AG08395 (cell line): ENCODE measurements at regions not wholly inside any gene's neighbourhood (a gene's known extent, or its start where the extent isn't known, plus 50 kb on each side); places are given as distances from the start of the nearest gene placed in this dataset.
"Not testable (repeated sequence)": the region's sequence is repeated elsewhere in the genome, so short reads cannot be mapped to it uniquely, and the experiment has no call there.

Source experiments
- DNase-seq: peaks from one replicate; pipeline ENCODE4 v3.0.0; 2012; ENCODE audit warnings: mixed read lengths, low spot score

DNA sequence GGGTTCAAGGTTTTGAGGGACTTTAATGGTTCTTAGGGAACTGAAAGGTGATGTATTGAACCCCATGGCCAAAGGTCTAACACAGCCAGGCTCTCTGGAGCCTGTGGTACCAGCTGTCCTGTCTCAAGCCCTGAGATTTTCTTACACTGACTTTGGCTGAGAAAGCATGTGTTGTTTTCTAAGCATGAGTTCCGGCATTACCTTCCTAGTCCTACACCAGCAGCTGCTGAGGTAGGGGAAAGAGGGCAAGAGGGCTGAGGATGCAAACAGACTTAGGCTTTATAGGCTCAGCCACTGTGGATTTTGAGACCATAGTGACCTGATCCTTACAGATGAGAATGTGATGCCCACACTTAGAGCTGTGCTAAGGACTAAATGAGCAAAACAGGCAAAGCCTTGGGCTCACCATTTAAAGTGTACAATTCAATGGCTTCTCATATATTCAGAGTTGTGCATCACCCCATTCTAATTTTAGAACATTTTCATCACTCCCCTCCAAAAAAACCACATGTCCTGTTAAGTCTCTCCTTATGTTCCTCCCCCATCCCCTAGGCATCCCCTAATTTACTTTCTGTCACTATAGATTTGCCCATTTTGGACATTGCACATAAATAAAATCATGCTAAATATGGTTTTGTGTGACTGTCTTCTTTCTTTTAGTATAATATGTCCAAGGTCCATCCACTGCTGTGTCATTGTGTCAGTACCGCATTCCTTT, 99.7 kb upstream of the OTOS start:
- no peak for DNase-seq

DNA sequence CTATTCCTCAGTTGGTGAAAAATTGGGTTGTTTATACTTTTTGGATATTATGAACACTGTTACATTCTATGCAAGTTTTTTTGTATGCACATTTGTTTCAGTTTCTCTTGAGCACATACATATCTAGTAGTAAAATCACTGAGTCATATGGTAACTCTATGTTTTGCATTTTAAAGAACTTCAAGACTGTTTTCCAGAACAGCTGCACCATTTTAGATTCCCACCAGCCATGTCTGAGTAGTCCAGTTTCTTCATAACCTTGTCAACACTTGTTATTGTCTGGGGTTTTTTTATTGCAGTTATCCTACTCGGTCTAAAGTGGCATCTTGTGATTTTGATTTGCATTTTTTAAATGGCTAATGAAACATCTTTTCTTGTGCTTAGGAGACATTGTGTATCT, 100.3 kb upstream of the OTOS start:
- DNase-seq = no peak

DNA sequence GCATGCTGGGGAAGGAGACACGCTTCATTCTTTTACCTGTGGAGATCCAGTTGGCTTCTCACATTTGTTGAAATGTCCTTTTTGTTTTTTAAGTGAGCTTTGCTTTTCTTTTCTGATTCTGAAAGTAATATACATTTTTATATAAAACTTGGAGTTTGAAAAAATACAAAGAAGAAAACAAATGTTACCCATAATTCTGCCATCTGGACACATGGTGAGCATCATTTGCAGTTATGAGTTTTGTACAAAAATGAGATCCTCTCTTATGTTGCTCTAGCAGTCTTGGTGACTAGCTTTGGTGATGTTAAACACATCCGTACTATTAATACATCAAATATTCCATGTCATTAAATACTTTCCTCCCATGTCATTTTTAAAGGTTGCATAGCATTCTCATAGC, 101.1 kb upstream of the OTOS start:
- DNase-seq = no peak

DNA sequence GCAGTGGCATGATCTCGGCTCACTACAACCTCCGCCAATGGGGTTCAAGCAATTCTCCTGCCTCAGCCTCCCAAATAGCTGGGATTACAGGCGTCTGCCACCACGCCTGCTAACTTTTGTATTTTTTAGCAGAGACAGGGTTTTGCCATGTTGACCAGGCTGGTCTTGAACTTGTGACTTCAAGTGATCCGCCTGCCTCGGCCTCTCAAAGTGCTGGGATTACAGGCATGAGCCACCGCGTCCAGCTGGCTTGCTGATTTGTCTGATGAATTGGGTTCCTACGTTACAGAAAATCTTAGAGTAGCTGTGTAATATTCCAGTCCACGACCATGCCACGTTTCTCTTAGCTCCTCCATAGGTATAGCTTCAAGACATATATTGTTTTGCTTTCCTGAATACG, 102.6 kb upstream of the OTOS start:
- not testable (repeated sequence) for DNase-seq

DNA sequence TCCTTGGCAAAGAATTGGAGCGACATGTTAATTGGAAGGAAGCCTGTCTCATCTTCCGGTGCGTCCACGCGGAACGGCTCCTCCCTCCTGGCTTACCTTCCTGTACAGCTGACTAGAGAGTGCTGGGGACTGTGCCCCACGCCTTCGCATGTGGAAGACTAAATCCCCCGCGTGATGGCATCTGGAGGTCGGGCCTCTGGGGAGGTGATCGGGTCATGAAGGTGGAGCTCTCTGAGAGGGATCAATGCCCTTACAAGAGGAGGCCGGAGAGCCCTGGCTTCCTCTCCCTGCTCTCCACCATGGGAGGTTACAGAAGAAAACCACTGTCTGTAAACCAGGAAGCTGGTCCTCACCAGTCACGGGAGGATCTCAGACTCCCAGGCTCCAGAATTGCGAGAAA, 104.1 kb upstream of the OTOS start:
- no peak for DNase-seq

DNA sequence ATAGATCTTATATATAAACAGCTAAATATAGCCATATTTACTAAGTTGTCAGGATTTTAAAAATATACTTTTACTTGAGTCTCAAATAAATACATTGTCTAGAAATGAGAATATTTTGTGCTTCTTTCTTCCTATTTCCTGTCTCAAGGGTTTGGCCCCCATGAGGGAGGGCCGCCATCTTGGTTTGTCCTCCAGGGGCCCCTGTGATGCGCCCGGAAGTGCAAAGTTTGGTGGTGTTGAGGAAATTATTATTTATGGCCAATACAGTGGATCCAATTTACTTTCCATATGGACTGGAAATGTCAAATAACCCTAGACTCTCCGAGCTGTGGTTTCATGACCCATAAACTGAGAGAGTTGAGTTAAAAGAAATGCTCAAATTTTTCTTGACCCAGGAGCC, 104.7 kb upstream of the OTOS start:
- DNase-seq = no peak

DNA sequence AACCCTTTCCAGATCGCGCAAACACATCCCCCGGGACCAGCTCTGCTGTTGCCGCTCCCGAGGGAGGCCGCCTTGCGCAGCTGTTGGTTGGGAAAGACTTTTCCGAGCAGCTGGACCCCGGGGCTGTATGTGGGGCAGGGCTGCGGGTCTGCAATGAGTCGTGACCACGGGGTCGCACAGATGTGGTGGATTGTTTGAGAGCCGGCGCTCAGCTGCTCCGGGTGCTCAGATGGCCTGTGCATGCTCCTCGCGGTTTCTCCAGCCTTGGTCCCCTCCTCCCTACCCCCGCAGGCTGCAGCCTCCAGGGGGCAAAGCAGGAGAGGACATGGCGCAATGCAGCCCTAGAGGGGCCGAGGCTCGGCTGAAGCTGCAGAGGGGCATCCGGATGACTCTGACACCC, 105.2 kb upstream of the OTOS start:
- DNase-seq = no peak

DNA sequence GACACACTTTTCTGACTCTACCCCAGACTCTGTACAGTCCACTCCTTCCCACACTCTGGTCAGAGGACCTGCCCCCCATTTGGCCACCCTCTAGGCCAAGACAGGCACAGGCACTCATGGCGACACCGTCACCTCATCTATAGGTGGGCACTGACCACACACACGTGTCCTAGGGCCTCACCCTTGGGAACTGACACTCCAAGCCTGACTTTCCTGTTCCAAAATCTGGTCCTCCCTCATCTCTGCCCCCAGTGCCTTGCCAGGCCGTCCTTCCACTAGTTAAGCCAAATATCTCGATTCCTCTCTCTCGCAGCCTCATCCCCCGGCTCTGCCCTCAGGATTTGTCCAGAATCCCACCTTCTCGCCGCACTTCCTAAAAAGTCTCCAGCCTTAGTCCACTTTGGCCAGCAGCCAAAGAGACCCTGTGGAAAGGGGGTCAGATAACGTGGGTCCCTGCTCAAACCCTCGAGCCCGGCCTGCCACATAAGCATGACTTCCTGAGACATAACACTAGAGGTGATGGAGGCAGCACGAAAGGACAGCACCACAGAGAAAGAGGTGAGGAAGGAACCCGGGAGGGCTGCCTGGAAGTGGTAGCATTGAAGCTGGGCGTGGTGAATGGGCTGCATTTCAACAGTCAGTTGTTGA, 105.8 kb upstream of the OTOS start:
- no peak for DNase-seq

DNA sequence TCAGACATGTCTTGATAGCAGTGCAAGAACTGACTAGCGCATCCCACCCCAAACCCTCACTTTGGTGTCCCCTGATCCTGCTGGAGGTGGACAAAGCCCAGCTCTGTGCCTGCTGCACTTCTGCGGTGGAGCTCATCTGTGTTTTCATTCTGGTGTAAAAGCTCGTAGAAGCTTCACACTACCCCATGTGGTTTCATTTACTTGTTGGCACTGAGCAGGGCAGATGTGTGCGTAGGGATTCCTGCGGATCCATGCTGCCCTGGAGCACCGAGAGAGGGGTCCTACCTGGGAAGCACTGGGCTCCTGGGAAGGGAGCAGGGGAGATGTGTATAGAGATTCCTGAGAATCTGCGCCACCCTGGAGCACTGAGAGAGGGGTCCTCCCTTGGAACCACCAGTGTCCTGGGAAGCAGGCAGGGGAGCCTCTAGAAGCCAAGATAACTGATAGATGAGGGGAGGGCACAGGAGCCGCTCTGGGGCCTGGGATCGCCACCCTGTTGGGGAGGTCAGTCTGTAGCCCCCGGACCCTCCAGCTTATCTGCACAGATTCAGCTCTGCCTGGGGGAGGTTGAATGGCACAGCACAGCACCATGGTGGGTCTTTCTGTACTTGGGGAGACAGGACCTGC, 106.9 kb upstream of the OTOS start:
- peak; percentile 33 for DNase-seq

DNA sequence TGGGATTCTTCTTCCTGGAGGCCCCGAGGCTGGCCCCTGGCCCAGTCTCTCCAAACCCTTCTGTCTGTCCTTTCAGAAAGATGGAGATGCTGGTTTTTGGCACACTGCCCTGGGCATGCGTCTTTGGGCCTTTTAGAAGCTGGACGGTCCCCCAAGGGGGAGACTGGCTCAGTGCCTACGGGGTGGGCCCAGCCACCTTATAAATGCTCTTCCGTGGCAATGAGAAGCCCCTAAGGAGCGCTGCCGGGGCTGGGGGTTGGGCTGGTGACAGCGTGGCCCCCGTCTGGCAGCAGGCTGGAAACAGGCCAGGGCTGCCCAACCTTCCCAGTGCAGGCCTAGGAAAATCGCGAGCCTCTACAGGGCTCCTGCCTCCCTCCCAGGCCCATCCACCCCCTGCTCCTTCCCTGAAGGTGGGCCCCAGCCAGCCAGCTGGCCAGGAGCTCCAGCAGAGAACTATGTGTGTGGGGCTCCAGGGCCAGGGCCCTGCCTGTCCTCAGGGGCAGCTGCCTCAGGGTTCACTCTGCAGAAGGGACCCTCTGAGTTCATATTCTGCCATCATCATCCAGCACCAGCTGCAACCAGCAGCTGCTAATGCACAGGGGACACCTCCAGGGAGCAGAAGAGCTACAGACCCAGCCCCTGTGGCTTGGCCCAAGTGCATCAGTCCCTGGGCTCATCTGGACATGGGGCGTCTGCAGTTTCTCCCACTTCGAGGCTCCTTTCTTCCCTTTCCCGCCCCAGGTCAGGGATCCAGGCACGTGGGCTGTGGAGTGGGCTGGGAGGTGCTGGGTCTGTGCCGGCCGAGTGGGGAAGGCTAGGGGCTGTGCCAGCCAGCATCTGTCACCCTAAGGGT, 107.6 kb upstream of the OTOS start:
- no peak for DNase-seq

DNA sequence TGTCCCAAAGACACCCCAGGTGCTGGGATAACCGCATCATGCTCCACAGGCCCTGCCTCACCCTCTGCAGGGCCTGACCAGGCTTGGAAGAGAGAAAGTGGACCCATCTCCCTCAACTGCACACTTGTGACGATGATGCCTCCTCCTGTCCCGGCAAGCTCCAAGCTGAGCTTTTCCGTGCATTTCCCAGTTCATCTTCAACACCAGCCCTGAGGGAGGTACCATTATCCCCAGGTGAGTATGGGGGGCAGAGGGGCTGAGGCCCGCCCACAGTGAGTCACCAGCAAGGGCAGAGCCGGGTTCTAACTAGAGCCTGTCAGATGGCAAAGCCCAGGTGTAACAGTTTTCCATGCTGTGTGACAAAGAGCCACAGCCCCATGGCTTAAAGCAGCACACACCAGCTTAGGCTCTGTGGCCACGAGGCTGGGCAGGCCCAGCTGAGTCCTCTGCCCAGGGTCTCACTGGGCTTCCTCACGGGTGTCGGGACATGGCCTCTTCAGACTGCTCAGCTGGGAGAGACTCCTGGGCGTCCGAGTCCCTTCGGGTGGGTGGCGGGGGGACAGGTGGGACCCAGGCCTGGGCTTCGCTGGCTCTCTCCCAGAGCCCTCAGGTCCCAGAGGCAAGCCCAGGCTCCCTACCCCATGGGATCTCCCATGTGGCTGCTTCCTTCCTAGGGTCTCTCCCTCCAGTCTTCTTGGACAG, 108.4 kb upstream of the OTOS start:
- DNase-seq = no peak

DNA sequence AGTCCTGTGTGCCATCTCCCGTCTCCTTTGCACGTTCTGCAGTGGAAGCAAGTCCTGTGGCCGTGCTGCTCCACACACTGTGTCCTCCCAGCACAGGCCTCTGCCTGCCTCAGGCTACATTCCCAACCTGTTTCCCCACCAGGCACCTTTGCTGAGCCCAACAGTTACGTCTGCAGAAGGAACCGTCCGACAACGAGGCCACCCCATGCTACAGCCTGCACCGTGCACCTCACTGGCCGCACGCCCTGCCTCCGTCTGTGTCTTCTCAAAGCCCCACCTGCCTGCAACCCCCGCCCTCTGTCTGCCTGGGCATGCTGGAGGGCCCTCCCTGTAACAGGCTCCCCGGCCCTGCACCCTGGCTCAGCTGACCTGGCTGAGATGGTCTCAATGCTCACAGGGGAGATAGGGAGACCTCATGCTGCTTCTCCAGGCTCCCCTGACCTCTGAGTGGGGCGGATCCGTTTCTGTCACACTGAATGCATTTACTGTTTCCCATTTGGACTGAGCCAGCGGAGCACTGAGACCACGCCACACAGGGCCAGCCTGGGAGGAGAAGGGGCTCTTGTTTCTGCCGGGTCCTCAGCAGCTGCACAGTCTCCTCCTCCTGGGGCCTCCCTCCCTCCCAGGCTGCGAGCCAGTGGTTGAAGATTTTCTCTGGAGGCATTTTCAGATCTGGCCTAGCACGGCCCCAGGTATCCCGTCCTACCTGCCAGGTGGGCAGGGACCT, 109.1 kb upstream of the OTOS start:
- no peak for DNase-seq

DNA sequence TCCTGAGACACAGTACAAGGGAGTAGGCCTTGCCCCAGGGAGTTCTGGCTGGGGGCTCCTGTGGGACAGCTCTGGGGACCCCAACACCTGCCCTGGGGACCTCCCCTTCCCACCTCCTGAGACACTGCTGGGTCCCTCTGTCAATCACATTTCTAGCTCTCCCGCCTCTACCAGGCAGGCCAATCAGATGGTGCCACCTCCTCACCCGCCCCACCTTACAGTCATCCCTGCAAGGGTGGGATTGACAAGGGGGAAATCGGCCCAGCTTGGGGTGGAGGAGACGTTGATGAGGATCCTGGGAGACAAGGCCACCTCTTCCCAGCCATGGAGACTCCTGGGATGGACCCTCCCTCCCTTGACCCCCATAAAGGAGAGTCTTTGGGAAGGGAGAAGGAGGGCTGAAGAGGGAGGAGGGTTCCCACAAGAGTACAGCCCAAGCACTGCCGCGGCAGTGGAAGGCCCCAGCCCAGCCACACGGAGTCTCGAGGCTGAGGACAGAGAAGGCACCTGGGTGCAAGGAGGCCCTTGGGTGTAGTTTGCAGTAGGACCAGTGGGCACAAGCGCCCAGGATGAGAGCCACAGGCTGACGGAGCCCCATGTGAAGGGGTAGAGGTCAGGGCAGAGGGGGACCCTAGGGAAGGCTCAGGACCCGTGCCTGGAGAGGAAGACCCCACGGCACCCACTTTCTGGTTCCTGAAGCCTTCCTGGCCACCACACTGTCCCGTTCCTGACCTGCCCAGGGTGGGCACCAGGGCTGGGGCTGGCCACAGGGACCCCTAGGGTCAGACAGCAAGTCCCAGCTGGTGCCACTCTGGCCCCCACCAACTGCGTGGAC, 109.9 kb upstream of the OTOS start:
- DNase-seq = no peak

DNA sequence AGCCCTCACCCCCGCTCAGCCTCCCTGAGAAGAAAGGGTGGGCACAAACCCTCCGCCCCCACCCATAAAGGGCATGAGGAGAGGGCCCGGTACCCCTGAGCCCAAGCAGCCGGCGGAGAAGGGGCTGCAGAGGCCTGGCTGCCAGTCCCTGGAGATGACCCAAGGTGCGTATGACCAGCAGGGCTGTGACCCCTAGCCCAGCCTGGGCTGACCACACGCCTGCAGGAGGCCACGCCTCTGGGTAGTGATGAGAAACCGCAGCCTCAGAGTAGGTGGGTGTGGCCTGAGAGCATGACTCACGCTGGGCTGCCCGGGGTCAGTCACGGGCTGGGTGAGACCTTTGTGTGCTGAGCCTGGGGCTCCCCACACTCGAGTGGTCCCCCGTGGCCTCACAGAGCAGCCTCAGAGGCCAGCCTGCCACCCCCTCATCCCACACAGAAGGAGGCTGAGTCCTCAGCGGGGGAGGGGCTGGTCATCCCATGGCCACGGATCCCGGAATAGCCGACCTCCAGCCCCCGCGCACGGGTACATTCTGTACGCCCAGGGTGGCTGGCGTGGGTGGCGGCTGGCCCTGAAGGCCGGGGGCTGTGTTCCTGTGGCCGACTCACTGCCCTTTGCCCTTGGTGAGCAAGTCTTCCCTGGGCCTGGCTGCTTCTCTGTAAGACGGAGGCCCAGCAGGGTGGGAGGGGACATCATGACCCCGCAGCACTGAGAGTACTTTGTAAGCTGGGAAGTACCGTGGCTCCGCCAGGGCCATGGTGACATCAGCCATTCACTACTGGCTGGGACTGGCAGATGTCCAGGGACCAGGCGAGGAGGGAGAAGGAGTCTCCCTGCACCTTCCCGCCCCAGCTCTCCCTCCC, 110.8 kb upstream of the OTOS start:
- peak; percentile 91 for DNase-seq

DNA sequence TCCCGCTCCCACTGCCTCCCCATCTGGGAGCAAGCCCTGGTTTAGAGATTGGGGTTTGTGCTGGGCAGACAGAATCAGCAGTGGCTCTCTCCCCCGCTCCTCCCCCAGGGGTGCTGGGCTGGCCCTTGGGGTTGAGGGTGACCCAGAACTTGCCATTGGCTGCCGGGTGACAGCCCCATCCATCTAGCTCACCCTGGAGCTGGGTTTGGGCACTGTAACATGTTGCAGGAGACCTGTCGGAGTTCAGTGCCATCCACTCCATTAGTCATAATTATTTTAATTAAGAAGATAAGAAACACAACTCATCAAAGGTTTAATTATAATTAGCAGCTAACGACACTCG, 111.4 kb upstream of the OTOS start:
- DNase-seq = no peak

DNA sequence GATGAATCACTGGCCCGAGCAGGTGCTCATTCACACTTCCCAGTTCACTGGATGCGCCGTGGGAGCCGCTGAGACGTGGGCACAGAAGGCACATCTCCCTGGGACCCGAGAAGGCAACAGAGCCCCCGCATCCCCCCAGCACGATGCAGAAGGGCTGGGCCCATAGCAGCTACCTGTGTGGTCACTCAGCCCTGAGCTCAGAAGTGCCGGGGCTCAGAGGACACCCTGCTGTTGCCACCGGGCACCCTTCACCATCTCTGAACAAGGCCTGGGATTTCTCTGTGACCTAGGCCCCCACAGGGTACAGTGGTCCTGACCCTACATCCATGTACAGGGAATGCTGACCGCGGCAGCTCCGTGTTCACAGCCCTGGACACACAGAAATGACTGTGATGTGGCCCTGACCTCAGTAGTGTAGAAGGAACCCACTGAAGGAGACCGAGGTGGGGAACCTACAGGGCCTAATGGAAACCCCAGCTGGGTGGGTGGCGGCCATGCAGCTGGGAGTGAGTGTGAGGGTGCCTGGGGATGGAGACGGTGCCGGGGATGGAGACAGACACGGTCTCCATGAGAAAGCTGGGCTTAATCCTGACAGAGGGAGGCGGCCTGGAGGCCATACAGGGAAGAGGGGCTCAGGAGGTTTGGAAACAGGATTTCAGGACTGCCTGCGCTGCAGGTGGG, 111.9 kb upstream of the OTOS start:
- no peak for DNase-seq

DNA sequence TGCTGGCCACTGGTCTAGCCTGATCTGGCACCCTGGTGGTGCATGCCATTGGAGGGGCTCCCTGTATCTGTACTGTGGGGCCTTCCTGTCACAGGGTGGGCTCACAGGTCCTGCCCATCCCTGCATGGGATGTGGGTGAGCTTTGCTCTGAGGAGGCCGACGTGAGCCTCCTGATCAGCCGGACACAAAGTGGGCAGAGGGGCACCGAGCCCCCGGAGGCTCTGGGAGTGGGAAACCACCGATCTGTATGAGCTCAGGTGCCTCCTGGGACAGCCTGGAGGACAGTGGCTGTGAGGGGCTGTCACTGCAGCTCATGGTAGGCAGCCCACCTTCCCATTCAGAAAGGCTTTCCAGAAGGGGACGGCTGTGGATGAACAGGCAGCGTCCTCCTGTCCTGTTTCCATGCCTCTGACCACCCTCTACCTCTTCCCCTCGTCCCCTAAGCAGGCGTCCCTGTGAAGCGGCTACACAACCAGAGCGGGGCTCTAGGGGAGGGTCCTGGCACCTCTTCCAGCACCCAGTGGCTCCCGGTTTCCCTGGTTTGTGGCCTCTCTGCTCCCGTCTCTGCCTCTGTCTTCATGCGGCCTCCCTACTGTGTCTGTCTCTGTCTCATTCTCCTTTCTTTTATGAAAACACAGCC, 112.5 kb upstream of the OTOS start:
- no peak for DNase-seq

DNA sequence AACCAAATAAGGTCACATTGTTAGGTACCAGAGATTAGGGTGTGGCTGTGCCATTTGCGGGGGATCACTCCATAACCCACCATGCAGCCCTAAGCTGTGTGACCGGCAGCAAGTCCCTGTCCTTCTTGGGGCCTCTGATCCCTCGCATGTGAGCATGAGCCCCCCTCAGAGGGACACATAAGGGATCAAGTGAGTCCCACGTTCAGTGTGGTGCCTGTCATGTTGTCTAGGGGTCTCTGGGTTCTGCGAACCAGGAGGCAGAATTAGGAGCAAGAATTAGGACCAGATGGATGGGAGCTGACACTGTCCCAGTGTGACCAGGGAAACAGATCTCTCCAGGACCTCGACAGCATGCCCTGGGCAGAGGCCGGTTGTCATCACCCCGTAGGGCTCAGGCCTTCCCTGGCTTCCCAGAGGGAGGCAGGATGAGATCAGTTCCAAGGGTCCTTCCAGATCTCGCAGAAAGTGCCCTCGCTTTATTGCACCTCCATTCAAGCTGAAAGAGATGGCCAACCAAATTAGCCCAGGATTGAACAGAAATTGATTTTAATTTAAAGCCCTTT, 113.2 kb upstream of the OTOS start:
- DNase-seq = no peak
